ENCODE measurements at regions not wholly inside any gene's neighbourhood (a gene's known extent, or its start where the extent isn't known, plus 50 kb on each side); places are given as distances from the start of the nearest gene placed in this dataset.
"Not testable (repeated sequence)": the region's sequence is repeated elsewhere in the genome, so short reads cannot be mapped to it uniquely, and the experiment has no call there.

GRCh38 chr16:7278636-7279035 is 54.0 kb upstream of the RBFOX1 start:
- DNase-seq (ENCODE audit: low read depth, low spot score) = no peak

- no peak for DNase-seq (ENCODE audit: low read depth, low spot score)
Observed at GRCh38 chr16:7272567-7273158, 60.0 kb upstream of the RBFOX1 start.

GRCh38 chr16:7271486-7271885 is 61.2 kb upstream of the RBFOX1 start:
- no peak for DNase-seq (ENCODE audit: low read depth, low spot score)

DNA sequence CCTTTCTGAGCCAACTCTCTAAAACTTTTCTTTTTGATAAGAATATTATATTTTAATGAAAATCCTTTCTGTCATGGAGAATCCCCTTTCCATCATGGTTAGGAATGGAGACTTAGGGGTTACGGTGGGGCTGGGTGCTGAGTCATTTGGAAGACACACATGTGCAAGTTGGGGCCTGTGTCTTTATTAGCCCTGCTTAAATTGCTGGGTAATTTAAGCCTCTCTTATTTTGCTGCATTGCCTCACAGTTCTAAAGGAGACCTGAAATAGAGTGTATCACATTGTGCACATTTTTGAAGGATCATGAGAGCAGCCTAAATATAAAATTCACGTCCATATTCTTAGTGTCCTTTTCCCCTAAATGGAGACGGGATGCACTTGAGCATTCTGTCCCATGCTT is 61.8 kb upstream of the RBFOX1 start:
- DNase-seq (ENCODE audit: low read depth, low spot score) = no peak

DNA sequence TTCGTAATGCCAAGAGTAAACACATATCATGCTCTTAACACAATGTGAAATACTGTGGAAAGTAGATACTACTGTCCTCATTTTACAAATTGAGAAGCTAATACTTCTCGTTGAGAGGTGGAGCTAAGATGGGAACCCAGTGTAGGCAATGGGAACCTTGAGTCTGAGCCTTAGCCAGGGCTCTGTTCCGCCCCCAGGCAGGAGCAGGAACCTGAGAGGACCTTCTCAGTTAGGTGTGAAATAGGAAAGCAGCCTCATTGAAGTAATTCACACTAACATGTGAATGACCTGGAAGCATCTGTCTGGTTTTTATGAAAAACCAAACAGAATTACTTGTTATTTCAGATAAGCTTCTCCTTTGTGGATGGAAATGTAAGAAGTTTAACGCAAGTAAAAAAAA is 62.6 kb upstream of the RBFOX1 start:
- no peak for DNase-seq (ENCODE audit: low read depth, low spot score)

GRCh38 chr16:7268182-7268581 is 64.5 kb upstream of the RBFOX1 start:
- DNase-seq (ENCODE audit: low read depth, low spot score) = no peak

- no peak for DNase-seq (ENCODE audit: low read depth, low spot score)
Observed at GRCh38 chr16:7257016-7257415, 75.6 kb upstream of the RBFOX1 start.

DNA sequence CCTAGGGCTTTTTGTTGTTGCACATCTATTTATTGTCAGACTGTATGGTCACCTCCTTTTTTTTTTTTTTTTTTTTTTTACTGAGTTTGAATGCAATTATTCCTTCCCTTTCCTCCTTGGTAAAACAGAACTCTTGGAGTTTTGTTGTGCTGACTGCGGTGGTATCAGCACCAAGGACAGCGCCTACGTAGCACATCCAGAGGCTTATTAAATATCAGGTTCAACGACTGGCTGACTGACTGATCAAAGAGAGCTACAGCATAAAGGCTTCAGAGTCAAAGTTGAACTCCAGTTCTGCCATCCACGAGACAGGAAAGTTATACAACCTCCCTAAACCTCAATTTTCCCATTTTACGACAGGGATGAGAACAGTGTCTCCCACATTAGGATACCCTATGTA is 86.1 kb upstream of the RBFOX1 start:
- DNase-seq (ENCODE audit: low read depth, low spot score) = no peak

DNA sequence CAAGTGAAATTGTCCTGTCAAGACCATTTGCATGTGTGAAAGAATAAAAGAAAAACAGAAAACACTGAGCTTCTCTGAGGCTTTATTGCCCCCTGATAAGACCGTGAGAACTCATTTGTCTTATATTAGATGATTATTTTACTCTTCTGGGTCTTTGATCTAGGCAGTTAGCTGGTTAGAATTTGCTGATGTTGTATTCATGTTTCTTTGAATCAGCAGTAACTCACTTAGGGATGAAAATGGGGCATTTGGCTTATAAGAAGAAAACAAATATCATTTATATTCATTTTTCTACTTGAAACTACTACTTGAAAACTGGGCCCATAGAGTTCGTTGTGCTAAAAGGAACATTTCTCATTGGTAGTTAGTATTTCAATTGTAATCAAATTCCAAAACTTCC is 93.1 kb upstream of the RBFOX1 start:
- DNase-seq (ENCODE audit: low read depth, low spot score) = no peak

DNA sequence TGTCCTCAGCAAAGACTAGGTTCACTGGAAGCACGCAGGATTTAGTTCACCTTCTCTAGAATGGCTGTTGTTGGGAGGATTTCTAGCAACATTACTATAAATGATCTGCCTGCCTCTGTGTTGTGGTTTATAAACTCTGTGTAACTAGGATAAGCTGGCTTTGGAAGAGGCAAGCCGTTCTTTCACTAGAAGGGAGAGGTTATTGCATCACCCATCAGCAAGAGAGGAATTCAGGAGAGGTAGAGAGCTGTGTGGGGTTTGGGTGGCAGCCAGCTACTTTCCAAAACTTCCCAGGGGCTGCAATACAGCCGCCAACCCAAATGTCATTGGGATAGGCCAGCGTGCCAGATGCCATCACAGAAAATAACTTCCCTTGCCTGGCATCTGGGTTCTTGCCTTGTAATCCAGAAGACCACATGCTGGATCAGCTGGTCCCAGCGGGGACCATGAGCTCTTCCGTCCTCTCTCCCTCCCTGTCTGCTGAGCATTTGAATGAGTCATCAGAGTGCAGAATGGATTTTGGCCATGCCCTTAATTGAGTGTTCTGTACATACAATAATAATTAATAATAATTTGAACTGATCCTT is 95.7 kb upstream of the RBFOX1 start:
- DNase-seq (ENCODE audit: low read depth, low spot score) = no peak

DNA sequence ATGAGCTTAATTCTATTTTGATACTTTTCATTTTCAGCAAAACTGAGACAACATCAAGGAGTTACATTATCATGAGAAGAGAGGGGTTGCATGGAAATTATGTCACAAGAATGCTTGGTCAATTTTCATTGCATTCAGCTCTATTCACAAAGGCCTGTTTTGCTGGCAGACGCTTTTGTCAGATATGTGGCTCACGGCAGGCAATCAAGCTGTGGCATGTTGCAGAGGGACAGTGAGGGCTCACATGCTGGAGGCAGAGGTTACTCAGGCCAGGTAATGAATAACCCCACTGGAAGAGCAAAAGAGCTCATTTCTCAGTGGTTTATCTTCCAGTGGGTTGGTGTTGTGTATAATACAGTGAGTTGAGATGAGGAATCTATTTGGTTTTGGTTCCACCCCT is 98.7 kb upstream of the RBFOX1 start:
- no peak for DNase-seq (ENCODE audit: low read depth, low spot score)

DNA sequence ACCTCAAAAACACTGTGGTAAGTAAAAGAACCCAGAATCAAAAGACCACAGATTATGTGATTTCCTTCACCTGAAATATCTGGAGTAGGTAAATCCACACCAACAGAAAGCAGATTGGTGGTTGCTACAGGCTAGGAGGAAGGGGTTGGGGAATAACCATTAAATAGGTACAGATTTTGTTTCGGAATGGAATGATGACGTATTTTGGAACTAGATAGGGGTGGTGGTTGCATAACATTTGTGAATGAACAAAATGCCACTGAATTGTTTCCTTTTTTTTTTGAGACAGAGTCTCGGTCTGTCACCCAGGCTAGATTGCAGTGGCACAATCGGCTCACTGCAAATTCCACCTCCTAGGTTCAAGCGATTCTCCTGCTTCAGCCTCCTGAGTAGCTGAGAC is 100.9 kb upstream of the RBFOX1 start:
- DNase-seq (ENCODE audit: low read depth, low spot score) = no peak

- DNase-seq (ENCODE audit: low read depth, low spot score) = not testable (repeated sequence)
Observed at GRCh38 chr16:7229433-7230218, 103.0 kb upstream of the RBFOX1 start.

DNA sequence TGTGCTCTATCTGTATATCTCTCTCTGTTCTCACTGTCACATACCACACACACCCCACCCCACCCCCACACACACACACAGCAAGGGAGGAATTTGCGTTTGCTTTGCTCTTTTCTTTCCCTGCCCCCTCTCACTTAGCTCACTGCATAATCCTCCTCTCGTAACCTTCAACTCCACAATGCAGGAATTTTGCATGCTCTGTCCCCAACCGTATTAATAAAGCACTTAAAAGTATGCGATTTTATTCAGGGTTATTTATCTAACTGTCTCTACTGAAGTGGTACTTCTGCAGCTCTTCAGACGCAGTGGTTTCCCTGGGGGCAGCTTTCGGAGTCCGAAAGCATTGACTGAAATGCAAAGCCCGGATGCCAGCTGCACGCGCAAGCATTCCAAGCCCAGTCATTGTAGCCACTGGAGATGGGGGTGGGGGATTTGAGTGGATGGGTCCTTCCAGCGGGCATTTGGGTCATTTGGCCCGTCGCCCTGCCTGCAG is 105.4 kb upstream of the RBFOX1 start:
- DNase-seq (ENCODE audit: low read depth, low spot score) = no peak

- no peak for DNase-seq (ENCODE audit: low read depth, low spot score)
Observed at GRCh38 chr16:7221157-7221556, 111.5 kb upstream of the RBFOX1 start.

DNA sequence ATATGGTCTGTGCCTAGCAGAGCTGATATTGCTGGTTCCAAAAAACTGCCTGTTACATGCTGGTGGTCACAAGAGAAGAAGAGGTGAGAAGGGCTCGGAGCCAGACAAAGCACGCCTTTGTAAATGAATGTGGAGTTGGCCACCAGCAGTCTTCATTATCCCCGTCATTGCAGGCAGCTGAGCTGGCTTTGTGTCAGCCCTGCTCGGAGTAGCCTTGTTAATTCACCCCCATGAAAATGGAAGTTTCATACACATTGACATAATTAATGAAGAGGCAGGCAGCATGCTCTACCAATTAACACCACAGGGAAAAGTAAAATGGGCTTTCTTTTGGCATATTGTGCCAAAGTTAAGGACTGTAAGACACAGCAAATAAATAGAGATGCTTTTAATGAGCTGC is 113.7 kb upstream of the RBFOX1 start:
- DNase-seq (ENCODE audit: low read depth, low spot score) = no peak

GRCh38 chr16:7217797-7218196 is 114.8 kb upstream of the RBFOX1 start:
- DNase-seq (ENCODE audit: low read depth, low spot score) = no peak

DNA sequence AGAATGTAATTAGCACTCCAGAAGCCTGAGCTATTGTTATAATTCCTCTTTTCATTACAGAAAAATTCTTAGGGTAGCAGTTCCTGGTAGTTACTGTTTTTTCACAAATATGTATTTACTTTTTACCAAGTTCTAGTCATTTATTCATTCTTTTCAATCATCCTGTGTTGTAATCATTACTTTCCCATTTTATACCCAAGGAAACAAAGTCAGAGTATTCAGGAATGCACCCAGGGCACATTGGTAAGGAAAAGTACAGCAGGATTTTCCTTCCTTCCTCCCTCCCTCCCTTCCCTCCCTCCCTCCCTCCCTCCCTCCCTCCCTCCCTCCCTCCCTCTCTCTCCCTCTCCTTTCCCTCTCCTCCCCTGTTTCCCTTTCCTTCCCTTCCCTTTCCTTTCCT is 115.9 kb upstream of the RBFOX1 start:
- DNase-seq (ENCODE audit: low read depth, low spot score) = no peak

GRCh38 chr16:7211781-7212180 is 120.9 kb upstream of the RBFOX1 start:
- no peak for DNase-seq (ENCODE audit: low read depth, low spot score)

DNA sequence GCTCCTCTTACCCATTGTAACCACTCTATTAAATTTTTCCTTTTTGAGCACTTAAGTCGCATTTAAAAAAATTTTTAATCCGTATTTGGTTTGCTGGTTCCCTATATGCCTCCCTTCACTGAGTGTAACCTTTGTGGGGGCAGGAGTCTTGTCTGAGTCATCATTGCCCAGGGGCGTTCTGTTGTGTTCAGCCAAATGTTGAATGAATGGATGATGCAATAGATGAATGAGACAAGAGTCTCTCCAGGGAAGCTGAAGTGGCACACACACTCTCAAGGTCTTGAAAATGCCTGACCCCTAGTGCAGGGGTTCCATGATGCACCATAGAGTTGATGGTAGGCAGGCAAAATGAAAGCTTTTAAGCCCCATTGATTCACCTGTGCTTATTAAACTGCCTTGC is 123.0 kb upstream of the RBFOX1 start:
- no peak for DNase-seq (ENCODE audit: low read depth, low spot score)

DNA sequence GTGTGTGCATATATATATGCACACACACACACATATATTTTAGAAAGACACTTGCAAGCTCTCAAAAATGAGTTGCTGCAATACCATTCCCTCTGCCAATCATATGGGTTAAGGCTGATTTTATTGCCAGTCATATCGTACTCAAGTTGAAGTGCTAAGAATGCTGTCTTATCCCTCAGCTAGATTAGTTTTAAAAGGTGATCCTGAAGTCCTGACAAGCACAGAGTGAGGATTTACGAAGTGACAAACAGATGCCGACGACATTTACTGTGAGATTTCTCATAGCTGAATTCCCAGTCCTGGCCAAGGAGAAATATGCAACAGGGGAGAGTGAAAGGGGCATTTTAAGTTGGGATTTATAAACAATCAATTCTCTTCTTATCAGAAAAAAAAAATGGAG is 126.2 kb upstream of the RBFOX1 start:
- DNase-seq (ENCODE audit: low read depth, low spot score) = no peak

- DNase-seq (ENCODE audit: low read depth, low spot score) = no peak
Observed at GRCh38 chr16:7200320-7200719, 132.3 kb upstream of the RBFOX1 start.

GRCh38 chr16:7185689-7186088 is 147.0 kb upstream of the RBFOX1 start:
- no peak for DNase-seq (ENCODE audit: low read depth, low spot score)

Measured in smooth muscle cell of the brain vasculature (primary cell).